Stomach smooth muscle (tissue), 2 donors: ENCODE measurements at regions not wholly inside any gene's neighbourhood (a gene's known extent, or its start where the extent isn't known, plus 50 kb on each side); places are given as distances from the start of the nearest gene placed in this dataset.

Source experiments
- H3K27ac ChIP-seq: one replicate; pipeline ENCODE4 v1.7.0; 2013; ENCODE audit warnings: mild to moderate bottlenecking, low read length, inconsistent platforms
- H3K27me3 ChIP-seq, 2 donors: one replicate each; pipeline ENCODE4 v1.7.0; 2013; ENCODE audit warnings: low read length in 2 of 2; ENCODE audit not compliant: insufficient read depth in 2 of 2, control insufficient read depth in 1 of 2
- H3K36me3 ChIP-seq, 2 donors: one replicate each; pipeline ENCODE4 v1.7.0; 2013; ENCODE audit warnings: low read length in 2 of 2; ENCODE audit not compliant: control insufficient read depth in 2 of 2, insufficient read depth in 2 of 2
- H3K4me1 ChIP-seq: one replicate; pipeline ENCODE4 v1.7.0; 2013; ENCODE audit warnings: low read length; ENCODE audit not compliant: control insufficient read depth, insufficient read depth
- H3K4me3 ChIP-seq, 2 donors: one replicate each; pipeline ENCODE4 v1.7.0; 2013; ENCODE audit warnings: low read length in 2 of 2
- H3K9ac ChIP-seq, 2 donors: one replicate each; pipeline ENCODE4 v1.7.0; 2013; ENCODE audit warnings: low read length in 2 of 2, mild to moderate bottlenecking in 1 of 2
- H3K9me3 ChIP-seq, 2 donors: one replicate each; pipeline ENCODE4 v1.7.0; 2013; ENCODE audit warnings: low read length in 2 of 2; ENCODE audit not compliant: control insufficient read depth in 2 of 2
- donor health status: healthy.
- donor health status: Pancreatic carcinoma.

DNA sequence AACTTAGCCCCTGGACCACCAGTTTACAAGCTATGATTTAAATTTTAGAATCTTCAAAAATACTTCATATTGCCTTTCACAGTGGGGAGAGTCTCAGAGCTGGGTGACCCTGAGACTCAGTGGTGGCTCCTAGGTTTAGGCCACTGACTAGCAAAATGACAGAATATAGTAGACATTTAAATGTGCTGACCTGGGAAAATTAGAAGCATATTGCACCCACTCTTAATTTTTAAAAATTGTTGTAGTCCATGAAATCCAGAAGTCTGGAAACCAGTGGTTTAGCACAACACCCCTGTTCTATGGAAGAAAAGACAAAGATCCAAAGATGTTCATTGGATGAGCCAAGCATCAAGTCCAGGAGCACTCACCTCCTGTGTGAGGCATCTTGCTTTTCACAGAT is 75.0 kb upstream of the PAPPA start:
- no peak overlapping the region for H3K9ac ChIP-seq
- H3K4me3 ChIP-seq, result no peak overlapping the region
- H3K27me3 ChIP-seq, result no peaks in the 10 kb centered on the region
- no peaks in the 10 kb centered on the region for H3K4me1 ChIP-seq
- H3K36me3 ChIP-seq, result no peaks in the 10 kb centered on the region
- no peaks in the 10 kb centered on the region for H3K9me3 ChIP-seq
- H3K27ac ChIP-seq, result no peak overlapping the region

DNA sequence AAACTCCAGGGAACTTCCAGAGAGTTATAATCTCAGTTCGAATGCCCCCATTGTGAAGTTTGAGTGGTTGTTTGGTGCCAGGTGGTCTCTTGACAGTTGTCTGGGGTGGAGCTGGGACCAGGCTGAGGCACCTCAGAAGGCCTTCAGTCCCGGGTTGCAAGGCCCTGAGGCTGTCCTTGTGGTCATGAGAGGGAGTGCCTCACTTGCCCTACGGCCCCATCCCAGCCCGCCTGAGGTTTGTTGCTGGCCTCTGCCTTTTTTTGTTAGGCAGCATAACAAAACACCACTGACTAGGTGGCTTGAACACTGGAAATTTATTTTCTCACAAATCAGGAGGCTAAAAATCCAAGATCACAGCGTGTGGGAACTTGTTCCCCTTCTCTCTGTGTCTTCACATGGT is 73.0 kb upstream of the PAPPA start:
- no peaks in the 10 kb centered on the region for H3K4me1 ChIP-seq

DNA sequence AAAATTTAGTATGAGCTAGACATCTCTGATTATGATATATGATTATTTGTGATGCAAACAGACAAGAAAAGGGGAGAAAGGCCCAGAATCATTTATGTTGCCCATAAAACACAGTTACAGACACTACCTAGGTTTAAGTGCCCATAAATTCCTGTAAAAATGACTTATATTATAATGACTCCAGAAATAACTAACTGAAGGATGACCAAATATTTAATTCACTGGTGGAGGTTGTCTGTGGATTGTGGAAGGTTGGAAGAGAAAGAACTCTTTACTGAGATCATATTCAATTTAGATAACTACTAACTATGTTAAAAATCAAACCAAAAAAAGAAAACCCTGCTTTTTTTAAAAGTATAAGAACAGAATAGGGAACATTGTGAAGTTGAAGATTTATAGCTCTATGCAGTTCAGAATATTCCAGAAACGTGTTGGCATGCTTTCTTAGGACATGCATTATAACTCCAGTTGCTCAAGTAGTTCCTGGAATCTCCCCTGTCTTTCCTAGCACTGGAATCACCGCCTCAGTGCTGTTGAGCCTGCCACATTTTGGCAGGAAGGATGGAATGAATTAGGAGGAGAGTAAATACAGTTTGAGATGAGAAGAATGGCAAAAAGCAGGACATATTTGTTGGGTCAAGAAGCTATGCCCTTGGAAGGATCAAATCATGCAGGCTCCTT is 72.0 kb upstream of the PAPPA start:
- H3K4me3 ChIP-seq, result no peak overlapping the region
- H3K36me3 ChIP-seq, result no peaks in the 10 kb centered on the region
- H3K4me1 ChIP-seq, result no peaks in the 10 kb centered on the region
- no peak overlapping the region for H3K9ac ChIP-seq
- no peak overlapping the region for H3K27ac ChIP-seq
- no peaks in the 10 kb centered on the region for H3K9me3 ChIP-seq
- no peaks in the 10 kb centered on the region for H3K27me3 ChIP-seq

More for the DNA sequence above, 73.0 kb upstream of the PAPPA start:
- no peak overlapping the region for H3K4me3 ChIP-seq
- no peak overlapping the region for H3K27ac ChIP-seq
- H3K9me3 ChIP-seq, result no peaks in the 10 kb centered on the region
- H3K9ac ChIP-seq, result no peak overlapping the region
- no peaks in the 10 kb centered on the region for H3K27me3 ChIP-seq
- H3K36me3 ChIP-seq, result no peaks in the 10 kb centered on the region

DNA sequence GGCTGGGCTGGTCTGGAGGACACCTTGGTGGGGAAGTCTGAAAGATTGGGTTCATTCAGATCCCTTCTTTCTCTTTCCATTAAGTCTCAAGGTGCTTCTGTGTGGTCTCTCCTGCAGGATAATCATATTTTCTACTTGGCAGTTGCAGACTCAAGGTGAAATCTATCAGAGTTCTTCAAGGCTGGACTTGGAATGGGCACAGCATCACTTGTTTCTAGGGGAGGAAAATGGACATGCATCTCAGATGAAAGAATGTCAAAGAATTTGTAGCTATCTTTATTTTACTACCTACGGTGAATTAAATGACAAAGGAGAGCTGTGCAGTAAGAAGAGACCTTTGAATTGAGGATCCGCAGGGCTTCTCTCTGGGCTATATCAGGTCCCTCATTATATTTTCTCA is 69.8 kb upstream of the PAPPA start:
- Histone ChIP-seq H3K9ac (no peak overlapping the region), H3K36me3 (no peaks in the 10 kb centered on the region), H3K9me3 (no peaks in the 10 kb centered on the region), H3K27ac (no peak overlapping the region), H3K4me3 (no peak overlapping the region), H3K4me1 (no peaks in the 10 kb centered on the region), H3K27me3 (no peaks in the 10 kb centered on the region)

DNA sequence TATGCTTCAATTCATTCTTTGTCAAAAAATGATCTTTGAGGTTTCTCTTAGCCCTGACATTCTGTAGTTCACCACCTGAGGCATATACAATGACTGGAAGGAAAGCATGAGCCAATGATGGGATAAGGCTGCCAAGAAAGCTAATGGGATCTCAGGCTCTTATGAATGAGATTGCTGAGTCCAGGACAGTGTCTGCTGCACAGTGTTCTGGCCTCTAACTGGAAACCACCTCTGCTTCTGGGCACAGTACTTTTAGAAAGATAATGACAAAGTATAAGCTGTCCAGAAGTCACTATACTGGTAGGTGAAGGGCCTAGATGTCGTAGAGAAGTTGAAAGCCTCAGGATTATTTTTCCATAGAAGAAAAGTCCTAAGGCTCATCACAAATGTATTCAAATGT is 69.1 kb upstream of the PAPPA start:
- Histone ChIP-seq H3K9me3 (no peaks in the 10 kb centered on the region), H3K27ac (no peak overlapping the region), H3K27me3 (no peaks in the 10 kb centered on the region), H3K36me3 (no peaks in the 10 kb centered on the region), H3K9ac (no peak overlapping the region), H3K4me3 (no peak overlapping the region), H3K4me1 (no peaks in the 10 kb centered on the region)

DNA sequence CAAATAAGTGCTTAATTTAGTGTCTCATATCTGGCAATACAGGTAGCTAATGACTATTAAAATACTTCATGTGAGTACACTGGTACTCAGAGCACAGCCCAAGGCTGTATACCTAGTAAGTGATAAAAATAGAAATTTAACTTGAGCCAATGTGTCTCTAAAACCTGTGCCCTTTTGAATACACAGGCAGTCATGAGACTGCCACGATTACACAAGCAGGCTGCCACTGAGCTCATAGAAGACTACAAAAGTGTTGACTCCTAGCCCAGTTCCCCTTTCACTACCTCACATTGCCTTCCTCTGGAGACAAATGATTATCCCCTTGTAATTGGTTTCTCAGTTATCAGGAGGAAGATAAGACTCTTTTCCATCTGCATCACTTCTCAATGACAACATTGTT is 66.3 kb upstream of the PAPPA start:
- Histone ChIP-seq H3K4me1 (no peaks in the 10 kb centered on the region), H3K27me3 (no peaks in the 10 kb centered on the region), H3K36me3 (no peaks in the 10 kb centered on the region), H3K4me3 (no peak overlapping the region), H3K9me3 (no peaks in the 10 kb centered on the region), H3K9ac (no peak overlapping the region), H3K27ac (no peak overlapping the region)

DNA sequence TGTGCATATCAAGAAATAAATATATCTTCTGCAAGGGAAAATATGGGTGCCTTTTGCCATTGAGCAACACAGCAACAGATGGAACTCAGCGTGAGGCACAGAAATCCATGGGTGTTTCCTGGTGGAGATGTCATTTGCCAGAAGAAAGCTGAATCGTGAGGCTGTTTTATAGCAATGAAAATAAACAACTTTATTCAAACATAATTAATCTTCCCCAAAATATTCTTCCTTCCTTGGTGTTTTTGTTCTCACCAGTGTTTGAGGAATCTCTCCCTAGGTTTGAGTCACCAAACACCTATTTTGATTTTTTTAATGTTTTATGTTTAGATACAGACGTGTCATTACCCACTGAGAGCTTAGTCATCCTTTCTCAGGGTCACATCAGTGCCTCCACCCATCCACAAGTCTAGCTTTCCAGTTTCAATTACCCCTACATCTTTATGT is 65.8 kb upstream of the PAPPA start:
- H3K9ac ChIP-seq, result no peak overlapping the region
- no peaks in the 10 kb centered on the region for H3K36me3 ChIP-seq
- no peaks in the 10 kb centered on the region for H3K9me3 ChIP-seq
- H3K27me3 ChIP-seq, result no peaks in the 10 kb centered on the region
- H3K4me1 ChIP-seq, result no peaks in the 10 kb centered on the region
- no peak overlapping the region for H3K27ac ChIP-seq
- no peak overlapping the region for H3K4me3 ChIP-seq

DNA sequence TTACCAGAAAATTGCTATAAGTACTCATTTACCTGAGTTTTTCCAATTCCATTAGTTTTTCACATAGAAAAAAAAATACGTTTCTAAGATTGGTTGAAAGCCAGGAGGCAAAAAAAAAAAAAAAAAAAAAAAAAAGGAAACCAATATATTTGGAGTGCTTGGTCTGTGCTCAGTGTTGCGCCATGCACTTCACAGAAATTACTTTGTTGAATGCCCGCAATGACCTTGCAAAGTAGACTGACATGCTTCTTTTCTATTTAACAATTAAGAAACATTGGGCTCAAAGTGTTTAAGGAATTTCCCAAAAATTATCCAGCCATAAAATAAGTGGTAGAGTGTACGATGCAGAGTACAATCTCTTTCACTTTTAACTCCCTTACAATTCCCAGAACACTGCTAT is 65.2 kb upstream of the PAPPA start:
- no peaks in the 10 kb centered on the region for H3K4me1 ChIP-seq
- no peak overlapping the region for H3K27ac ChIP-seq
- H3K4me3 ChIP-seq, result no peak overlapping the region
- no peaks in the 10 kb centered on the region for H3K9me3 ChIP-seq
- H3K36me3 ChIP-seq, result no peaks in the 10 kb centered on the region
- H3K9ac ChIP-seq, result no peak overlapping the region
- H3K27me3 ChIP-seq, result no peaks in the 10 kb centered on the region

DNA sequence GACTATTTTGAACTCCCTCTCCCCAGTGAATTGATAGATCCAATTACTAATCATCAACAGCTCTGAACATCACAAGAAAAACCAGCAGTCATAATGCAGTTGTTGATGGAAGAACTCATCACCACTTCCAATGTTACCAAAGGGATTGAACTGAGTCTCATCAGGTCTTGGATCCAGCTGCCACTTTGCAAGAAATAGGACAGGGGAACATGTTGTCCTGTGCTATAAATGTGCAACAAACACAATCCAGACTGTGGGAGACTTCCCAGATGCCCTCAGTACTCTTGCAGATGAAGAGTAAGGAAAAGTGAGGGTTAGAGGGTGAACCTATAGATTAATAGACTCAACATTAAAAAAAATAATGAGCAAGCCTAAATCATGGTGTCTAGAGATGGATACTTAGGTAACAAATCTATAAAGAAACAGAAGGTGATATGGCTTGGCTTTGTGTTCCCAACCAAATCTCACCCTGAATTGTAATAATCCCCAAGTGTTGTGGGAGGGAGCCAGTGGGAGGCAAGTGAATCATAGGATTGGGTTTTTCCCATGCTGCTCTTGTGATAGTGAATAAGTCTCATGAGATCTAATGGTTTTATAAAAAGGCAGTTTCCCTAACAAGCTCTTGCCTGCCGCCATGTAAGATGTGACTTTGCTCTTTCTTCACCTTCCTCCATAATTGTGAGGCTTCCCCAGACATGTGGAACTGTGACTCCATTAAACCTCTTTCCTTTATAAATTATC is 63.4 kb upstream of the PAPPA start:
- H3K27ac ChIP-seq, result no peak overlapping the region
- H3K4me3 ChIP-seq, result no peak overlapping the region
- no peak overlapping the region for H3K9ac ChIP-seq
- H3K9me3 ChIP-seq, result no peaks in the 10 kb centered on the region
- H3K36me3 ChIP-seq, result no peaks in the 10 kb centered on the region
- no peaks in the 10 kb centered on the region for H3K27me3 ChIP-seq
- no peaks in the 10 kb centered on the region for H3K4me1 ChIP-seq

DNA sequence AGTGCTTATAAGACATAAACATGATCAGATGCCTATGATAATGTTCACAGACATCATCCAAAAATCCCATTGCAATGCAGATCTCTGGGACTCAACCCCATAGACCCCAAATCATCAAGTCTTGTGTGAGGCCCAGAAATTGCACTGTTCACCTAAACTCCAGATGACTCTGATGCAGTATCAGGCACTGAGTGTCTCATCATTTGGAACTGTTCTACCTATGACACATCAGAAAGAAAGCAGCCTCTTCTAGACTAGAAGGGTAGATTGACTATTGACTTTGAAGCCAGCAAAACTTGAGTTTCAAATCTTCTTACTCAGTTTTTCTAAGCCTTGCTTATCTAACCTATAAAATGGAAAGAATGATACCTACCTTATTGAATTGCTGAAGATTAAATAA is 58.7 kb upstream of the PAPPA start:
- no peaks in the 10 kb centered on the region for H3K36me3 ChIP-seq
- H3K27ac ChIP-seq, result no peak overlapping the region
- no peaks in the 10 kb centered on the region for H3K4me1 ChIP-seq
- no peaks in the 10 kb centered on the region for H3K9me3 ChIP-seq
- no peak overlapping the region for H3K9ac ChIP-seq
- H3K4me3 ChIP-seq, result no peak overlapping the region
- peaks cover 0 to 4% of the 10 kb centered on the region in 2 donors for H3K27me3 ChIP-seq

DNA sequence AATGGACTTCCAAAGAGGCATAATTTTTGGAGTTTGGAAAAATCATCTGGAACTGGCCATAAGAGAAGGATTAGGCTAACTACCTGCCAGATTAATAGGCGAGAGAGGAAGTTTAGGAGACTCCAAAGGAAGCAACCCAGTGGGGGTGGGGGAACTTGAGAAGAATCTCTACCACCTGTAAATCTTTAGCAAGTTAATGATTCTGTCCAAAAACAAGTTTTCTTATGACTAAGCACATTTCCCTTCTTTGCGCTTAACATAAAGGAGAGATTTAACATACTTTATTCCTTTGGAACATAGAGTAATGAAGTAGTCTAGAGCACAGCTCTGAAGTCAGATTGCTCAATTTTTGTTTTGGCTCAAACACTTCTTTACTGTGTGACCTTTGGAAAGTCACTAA is 58.2 kb upstream of the PAPPA start:
- Histone ChIP-seq H3K4me1 (no peaks in the 10 kb centered on the region), H3K9me3 (peaks cover 0 to 3% of the 10 kb centered on the region in 2 donors), H3K36me3 (no peaks in the 10 kb centered on the region), H3K4me3 (no peak overlapping the region), H3K27ac (no peak overlapping the region), H3K9ac (no peak overlapping the region), H3K27me3 (peaks cover 0 to 4% of the 10 kb centered on the region in 2 donors)
